HCT116 (cell line): ENCODE measurements at regions not wholly inside any gene's neighbourhood (a gene's known extent, or its start where the extent isn't known, plus 50 kb on each side); places are given as distances from the start of the nearest gene placed in this dataset.

Experiments used
- ATAC-seq: fragments of 200-7000 bp; cut with Tn5 transposase; 2 replicates; pipeline ENCODE4 v1.9.1; 2020; ENCODE audit warnings: mild to moderate bottlenecking, moderate library complexity
- BruUV-seq: library from RNA; stranded (reverse); fragments of 400-500 nt; replicated peaks from 2 replicates; lab custom pipeline; 2021; lab: Mats Ljungman, UMichigan
- CTCF ChIA-PET: fragments of 300-600 bp; sonication (Branson Sonifier 250); formaldehyde crosslinking; loops from one replicate; lab custom pipeline; 2021; ENCODE audit warnings: antibody characterized with exemption; lab: Charles Lee
- POLR2A ChIA-PET: fragments of 300-600, 350-600 bp; sonication (Branson Sonifier 250); formaldehyde crosslinking; loops from one replicate; lab custom pipeline; 2021; ENCODE audit warnings: antibody characterized with exemption; lab: Charles Lee
- RAD21 ChIA-PET, 2 experiments: fragments of 300-600 bp; sonication (Branson Sonifier 250); formaldehyde crosslinking; loops; one replicate each; lab custom pipeline; 2023; ENCODE audit warnings: low total read pairs in 2 of 2; ENCODE audit not compliant: uncharacterized antibody in 2 of 2, unreplicated experiment in 2 of 2, low non-redundant PET in 1 of 2; lab: Charles Lee
- DNase-seq: peaks from one replicate; pipeline ENCODE4 v3.0.0-alpha.2; 2010; ENCODE audit warnings: low read depth, low spot score
- H2AFZ ChIP-seq: fragments of 200-600 bp; shearing (Covaris generic), sonication (generic); 2 replicates; pipeline ENCODE4 v1.6.1; 2017; ENCODE audit warnings: low read depth, mixed run types, mixed read lengths, antibody characterized with exemption, low read length; ENCODE audit not compliant: poor library complexity, severe bottlenecking
- H3K27ac ChIP-seq: 2 replicates; pipeline ENCODE4 v1.5.1; 2012; ENCODE audit warnings: low read depth, low read length
- H3K27me3 ChIP-seq: fragments of 200-600 bp; sonication (generic); 2 replicates; pipeline ENCODE4 v1.6.1; 2016; ENCODE audit warnings: mixed run types, low read length, mixed read lengths; ENCODE audit not compliant: insufficient read depth
- H3K36me3 ChIP-seq, 2 experiments: fragments of 200-500 bp in 1 of 2; fragments of 200-600 bp in 1 of 2; sonication (Bioruptor generic) in 1 of 2; sonication (generic) in 1 of 2; 2 replicates each; pipeline versions ENCODE4 v1.5.1 to v1.6.1; 2014 to 2016; ENCODE audit warnings: low read length in 2 of 2, inconsistent platforms in 1 of 2, mixed read lengths in 1 of 2, mixed run types in 1 of 2; ENCODE audit not compliant: insufficient read depth in 2 of 2, control insufficient read depth in 1 of 2
- H3K4me1 ChIP-seq, 2 experiments: fragments of 200-600 bp in 1 of 2; sonication (generic) in 1 of 2; 2 replicates each; pipeline versions ENCODE4 v1.5.1 to v1.6.1; 2012 to 2017; ENCODE audit warnings: low read length in 2 of 2, inconsistent platforms in 1 of 2, mild to moderate bottlenecking in 1 of 2, mixed read lengths in 1 of 2, mixed run types in 1 of 2, moderate library complexity in 1 of 2; ENCODE audit not compliant: insufficient read depth in 2 of 2, control insufficient read depth in 1 of 2
- H3K4me2 ChIP-seq: fragments of 200-600 bp; sonication (generic); 2 replicates; pipeline ENCODE4 v1.6.1; 2017; ENCODE audit warnings: mixed run types, low read length, mixed read lengths
- H3K4me3 ChIP-seq, 2 experiments: fragments of 200-600 bp in 1 of 2; sonication (generic) in 1 of 2; replicated peaks in 1 of 2; 2 replicates each; pipeline ENCODE4 v1.5.1; 2011 to 2016; ENCODE audit warnings: low read length in 2 of 2, control low read depth in 1 of 2, low read depth in 1 of 2, mild to moderate bottlenecking in 1 of 2, mixed read lengths in 1 of 2, mixed run types in 1 of 2
- H3K79me2 ChIP-seq: fragments of 200-600 bp; sonication (generic); 2 replicates; pipeline ENCODE4 v1.6.1; 2017; ENCODE audit warnings: mild to moderate bottlenecking, mixed run types, low read length, moderate library complexity, mixed read lengths; ENCODE audit not compliant: insufficient read depth
- H3K9ac ChIP-seq: fragments of 200-600 bp; sonication (generic); 2 replicates; pipeline ENCODE4 v1.6.1; 2016; ENCODE audit warnings: low read length, mixed read lengths
- H3K9me2 ChIP-seq: fragments of 200-600 bp; sonication (generic), shearing (Covaris generic); 2 replicates; pipeline ENCODE4 v1.6.1; 2017; ENCODE audit warnings: mixed run types, mild to moderate bottlenecking, moderate library complexity; ENCODE audit not compliant: insufficient read depth
- H3K9me3 ChIP-seq, 2 experiments: fragments of 200-500 bp in 1 of 2; fragments of 200-600 bp in 1 of 2; sonication (Bioruptor generic) in 1 of 2; sonication (generic) in 1 of 2; 2 replicates each; pipeline ENCODE4 v1.6.1; 2014 to 2017; ENCODE audit warnings: low read length in 2 of 2, mixed read lengths in 2 of 2, inconsistent platforms in 1 of 2, low read depth in 1 of 2, mild to moderate bottlenecking in 1 of 2, mixed run types in 1 of 2, moderate library complexity in 1 of 2; ENCODE audit not compliant: control insufficient read depth in 1 of 2, insufficient read depth in 1 of 2
- H4K20me1 ChIP-seq: fragments of 200-600 bp; sonication (generic), shearing (Covaris generic); 2 replicates; pipeline ENCODE4 v1.6.1; 2017; ENCODE audit warnings: mixed run types, mild to moderate bottlenecking, moderate library complexity; ENCODE audit not compliant: insufficient read depth
- ATF3 ChIP-seq: IDR thresholded peaks from 2 replicates; pipeline ENCODE4 v1.6.1; 2012
- CBX3 ChIP-seq: IDR thresholded peaks from 2 replicates; pipeline ENCODE4 v1.6.1; 2012; ENCODE audit warnings: low read depth
- ELF1 ChIP-seq: IDR thresholded peaks from 2 replicates; pipeline ENCODE4 v1.6.1; 2012; ENCODE audit warnings: low read depth, borderline replicate concordance
- EZH2 ChIP-seq: fragments of 200-600 bp; sonication (generic); IDR thresholded peaks from 2 replicates; pipeline ENCODE4 v1.6.1; 2017; ENCODE audit warnings: antibody characterized with exemption, mixed run types
- EZH2phosphoT487 ChIP-seq: fragments of 200-600 bp; IDR thresholded peaks from 2 replicates; pipeline ENCODE4 v1.6.1; 2018; ENCODE audit warnings: antibody characterized with exemption, borderline replicate concordance
- FOSL1 ChIP-seq: IDR thresholded peaks from 2 replicates; pipeline ENCODE4 v1.6.1; 2012; ENCODE audit warnings: low read depth
- POLR2A ChIP-seq: IDR thresholded peaks from 2 replicates; pipeline ENCODE4 v1.7.0; 2011; ENCODE audit warnings: borderline replicate concordance; ENCODE audit not compliant: insufficient read depth, insufficient read length; ENCODE audit errors: extremely low read depth
- SIN3A ChIP-seq: IDR thresholded peaks from 2 replicates; pipeline ENCODE4 v1.6.1; 2012; ENCODE audit warnings: low read depth
- SP1 ChIP-seq: IDR thresholded peaks from 2 replicates; pipeline ENCODE4 v1.6.1; 2012; ENCODE audit warnings: low read depth
- SRF ChIP-seq: IDR thresholded peaks from 2 replicates; pipeline ENCODE4 v1.6.1; 2012; ENCODE audit warnings: low read depth
- ZBTB33 ChIP-seq: IDR thresholded peaks from 2 replicates; pipeline ENCODE4 v1.6.1; 2011; ENCODE audit warnings: mild to moderate bottlenecking, low read length, moderate library complexity; ENCODE audit not compliant: insufficient replicate concordance; ENCODE audit errors: extremely low read depth
- ZNF274 ChIP-seq: fragments of 200-500 bp; sonication (Bioruptor generic); IDR thresholded peaks from 2 replicates; pipeline ENCODE4 v1.6.1; 2014; ENCODE audit warnings: mild to moderate bottlenecking, low read depth, low read length, inconsistent platforms
- intact Hi-C: fragments of 100-400 bp; cut with micrococcal nuclease; formaldehyde crosslinking; loops from 2 replicates; pipeline ENCODE4 v1.10.0; 2022

- TF ChIP-seq SP1 (no peak), FOSL1 (no peak), ATF3 (no peak), ZBTB33 (no peak), SIN3A (no peak), POLR2A (no peak)
These were observed 435.3 kb upstream of the SPTLC3 start (continued) for GRCh38 chr20:12573442-12573841.

GRCh38 chr20:12575352-12576095 lies 433.2 kb upstream of the SPTLC3 start:
- Histone ChIP-seq H3K4me1 (no peaks in the 10 kb centered on the region), H3K9me2 (no peaks in the 10 kb centered on the region), H3K9me3 (peaks cover 0 to 30% of the 10 kb centered on the region in 2 experiments; a peak in 2 of 4 replicates), H2AFZ (no peak overlapping the region), H4K20me1 (no peaks in the 10 kb centered on the region), H3K27ac (no peak overlapping the region)
- ChIA-PET POLR2A (no interaction called here), CTCF (no interaction called here)
- no peak for DNase-seq
- TF ChIP-seq ZBTB33 (no peak), ZNF274 (no peak), FOSL1 (no peak), EZH2 (no peak), CBX3 (no peak), ELF1 (no peak), EZH2phosphoT487 (no peak), SRF (no peak)
- TF ChIP-seq, all 23 proteins: peak for 0
- no peaks in the 10 kb centered on the region for H3K36me3 ChIP-seq
- no peak overlapping the region for H3K4me2 ChIP-seq
- no peaks in the 10 kb centered on the region for H3K27me3 ChIP-seq
- H3K9ac ChIP-seq, result no peak overlapping the region
- no TSS peak for BruUV-seq
- intact Hi-C loops, result no loop called here
- no peak overlapping the region for H3K4me3 ChIP-seq
- ATAC-seq, result no peak
- no peaks in the 10 kb centered on the region for H3K79me2 ChIP-seq
- RAD21 ChIA-PET, result no interaction called here
